ENCODE measurements at regions not wholly inside any gene's neighbourhood (a gene's known extent, or its start where the extent isn't known, plus 50 kb on each side); places are given as distances from the start of the nearest gene placed in this dataset.

DNA sequence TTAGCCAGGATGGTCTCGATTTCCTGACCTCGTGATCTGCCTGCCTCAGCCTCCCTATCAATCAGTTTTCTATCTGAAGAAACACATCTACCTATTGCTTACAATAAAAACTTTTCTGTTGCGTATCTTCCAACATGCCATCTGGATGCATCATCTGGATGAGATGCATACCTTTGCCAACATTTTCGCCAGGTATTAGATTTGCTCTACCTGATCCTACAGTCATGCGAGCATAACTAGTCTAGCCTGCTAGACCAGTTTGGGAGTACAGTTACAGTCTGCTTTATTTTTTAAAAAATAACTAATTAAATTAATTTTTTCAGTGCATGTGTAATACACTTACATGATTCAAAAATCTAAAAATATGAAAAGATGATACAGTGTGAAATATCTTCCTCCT is 334.0 kb upstream of the MEX3C start:
- RAD21 ChIA-PET (ENCODE audit: unreplicated experiment) = no interaction called here
- in situ Hi-C loops (cut with MboI) = no loop called here
- H3K9me3 ChIP-seq (replicated peaks; ENCODE audit: control insufficient read depth, insufficient read depth, low read length) = no peaks in the 10 kb centered on the region
- DNase-seq (ENCODE audit: low read depth, low spot score) = no peak
- BruUV-seq (replicated peaks) = no TSS peak
- SMC1A ChIA-PET (ENCODE audit: uncharacterized antibody, unreplicated experiment) = no interaction called here
- FAIRE-seq = no peak
- no peak for ATAC-seq
- no peaks in the 10 kb centered on the region for H3K27me3 ChIP-seq (replicated peaks in 1 of 2; ENCODE audit: control insufficient read depth in 2 of 2, insufficient read depth in 2 of 2, low read length in 1 of 2)
- H3K4me2 ChIP-seq (ENCODE audit: control insufficient read depth, insufficient read depth) = no peak overlapping the region
- intact Hi-C loops (cut with micrococcal nuclease; ENCODE audit: unreplicated experiment) = no loop called here
- H3K36me3 ChIP-seq (ENCODE audit: control insufficient read depth in 2 of 2, insufficient read depth in 2 of 2, low read length in 1 of 2) = no peaks in the 10 kb centered on the region
- H3K9ac ChIP-seq (ENCODE audit: control insufficient read depth, insufficient read depth, low read length) = no peak overlapping the region
- H2AFZ ChIP-seq (ENCODE audit: control insufficient read depth, low read depth, low read length) = no peak overlapping the region
- CTCF ChIA-PET = no interaction called here
- TF ChIP-seq ESRRA (IDR thresholded peaks at IDR 0.05; ENCODE audit: low read length) (no peak), SIN3A (IDR thresholded peaks at IDR 0.05; ENCODE audit: low read depth, low read length) (no peak)
- TF ChIP-seq, protein P1, sequence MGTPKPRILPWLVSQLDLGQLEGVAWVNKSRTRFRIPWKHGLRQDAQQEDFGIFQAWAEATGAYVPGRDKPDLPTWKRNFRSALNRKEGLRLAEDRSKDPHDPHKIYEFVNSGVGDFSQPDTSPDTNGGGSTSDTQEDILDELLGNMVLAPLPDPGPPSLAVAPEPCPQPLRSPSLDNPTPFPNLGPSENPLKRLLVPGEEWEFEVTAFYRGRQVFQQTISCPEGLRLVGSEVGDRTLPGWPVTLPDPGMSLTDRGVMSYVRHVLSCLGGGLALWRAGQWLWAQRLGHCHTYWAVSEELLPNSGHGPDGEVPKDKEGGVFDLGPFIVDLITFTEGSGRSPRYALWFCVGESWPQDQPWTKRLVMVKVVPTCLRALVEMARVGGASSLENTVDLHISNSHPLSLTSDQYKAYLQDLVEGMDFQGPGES (IDR thresholded peaks at IDR 0.05) = no peak
- H4K20me1 ChIP-seq (ENCODE audit: control insufficient read depth, insufficient read depth) = no peaks in the 10 kb centered on the region
- no peaks in the 10 kb centered on the region for H3K79me2 ChIP-seq (ENCODE audit: control insufficient read depth, insufficient read depth, low read length)
- H3K4me1 ChIP-seq (ENCODE audit: control insufficient read depth, insufficient read depth, low read length) = no peaks in the 10 kb centered on the region
- 45% methylated on average over 5 of the region's 5 CpGs for WGBS (ENCODE audit: insufficient coverage, insufficient replicate concordance, low lambda C conversion rate, missing lambda C conversion rate)
- no peak overlapping the region for H3K27ac ChIP-seq (ENCODE audit: control insufficient read depth, insufficient read depth)
- no peak overlapping the region for H3K4me3 ChIP-seq
- POLR2A ChIA-PET = no interaction called here

DNA sequence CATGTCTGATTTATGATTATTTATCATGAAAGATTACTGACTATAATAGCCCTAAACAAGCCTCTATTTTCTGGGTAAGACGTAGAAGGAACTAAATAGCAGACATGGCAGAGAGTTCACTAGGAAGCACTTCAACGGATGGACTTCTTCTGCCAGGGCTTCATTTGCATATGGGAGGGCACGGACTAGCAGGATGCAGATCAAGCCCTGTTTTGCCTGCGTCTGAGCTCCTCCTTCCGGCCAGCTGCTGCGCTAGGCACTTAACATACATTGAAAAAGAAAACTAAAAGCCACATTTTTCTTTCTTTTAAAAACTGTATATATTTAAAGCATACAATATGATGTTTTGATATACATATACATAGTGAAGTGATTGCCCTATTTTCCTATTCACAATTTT is 340.0 kb upstream of the MEX3C start:
- no peak overlapping the region for H3K27ac ChIP-seq (ENCODE audit: control insufficient read depth, insufficient read depth)
- H3K4me2 ChIP-seq (ENCODE audit: control insufficient read depth, insufficient read depth) = no peak overlapping the region
- 11% methylated on average over 6 of the region's 6 CpGs for WGBS (ENCODE audit: insufficient coverage, insufficient replicate concordance, low lambda C conversion rate, missing lambda C conversion rate)
- no peaks in the 10 kb centered on the region for H3K9me3 ChIP-seq (replicated peaks; ENCODE audit: control insufficient read depth, insufficient read depth, low read length)
- H3K27me3 ChIP-seq (replicated peaks in 1 of 2; ENCODE audit: control insufficient read depth in 2 of 2, insufficient read depth in 2 of 2, low read length in 1 of 2) = no peaks in the 10 kb centered on the region
- H3K4me3 ChIP-seq = no peak overlapping the region
- H2AFZ ChIP-seq (ENCODE audit: control insufficient read depth, low read depth, low read length) = no peak overlapping the region
- H3K9ac ChIP-seq (ENCODE audit: control insufficient read depth, insufficient read depth, low read length) = no peak overlapping the region
- in situ Hi-C loops (cut with MboI) = no loop called here
- H4K20me1 ChIP-seq (ENCODE audit: control insufficient read depth, insufficient read depth) = no peaks in the 10 kb centered on the region
- intact Hi-C loops (cut with micrococcal nuclease; ENCODE audit: unreplicated experiment) = no loop called here
- no TSS peak for BruUV-seq (replicated peaks)
- ChIA-PET SMC1A (ENCODE audit: uncharacterized antibody, unreplicated experiment) (interaction anchor here (0.9 kb wide), 1 partner anchor 27 kb away, joined by 3 read pairs; no protein-coding TSS in a partner anchor), CTCF (interaction anchor here (1.0 kb wide), 1 partner anchor 426 kb away, joined by 3 read pairs; no protein-coding TSS in a partner anchor), RAD21 (ENCODE audit: unreplicated experiment) (no interaction called here), POLR2A (interaction anchor here (0.6 kb wide), 1 partner anchor 12 kb away, joined by 5 read pairs; no protein-coding TSS in a partner anchor)
- TF ChIP-seq FOS (IDR thresholded peaks at IDR 0.05; ENCODE audit: borderline replicate concordance, extremely low read depth, insufficient read length) (no peak), RAD21 (IDR thresholded peaks at IDR 0.05; ENCODE audit: insufficient read depth, low read depth, low read length) (peak; percentile 52), POU2F2 (IDR thresholded peaks at IDR 0.05; ENCODE audit: borderline replicate concordance, low read depth, low read length) (peak; percentile 65; the same call in 2 of the 3 replicates), SMC3 (IDR thresholded peaks at IDR 0.05; ENCODE audit: borderline replicate concordance, low read length) (no peak), RAD51 (IDR thresholded peaks at IDR 0.05) (no peak)
- TF ChIP-seq, protein P2, sequence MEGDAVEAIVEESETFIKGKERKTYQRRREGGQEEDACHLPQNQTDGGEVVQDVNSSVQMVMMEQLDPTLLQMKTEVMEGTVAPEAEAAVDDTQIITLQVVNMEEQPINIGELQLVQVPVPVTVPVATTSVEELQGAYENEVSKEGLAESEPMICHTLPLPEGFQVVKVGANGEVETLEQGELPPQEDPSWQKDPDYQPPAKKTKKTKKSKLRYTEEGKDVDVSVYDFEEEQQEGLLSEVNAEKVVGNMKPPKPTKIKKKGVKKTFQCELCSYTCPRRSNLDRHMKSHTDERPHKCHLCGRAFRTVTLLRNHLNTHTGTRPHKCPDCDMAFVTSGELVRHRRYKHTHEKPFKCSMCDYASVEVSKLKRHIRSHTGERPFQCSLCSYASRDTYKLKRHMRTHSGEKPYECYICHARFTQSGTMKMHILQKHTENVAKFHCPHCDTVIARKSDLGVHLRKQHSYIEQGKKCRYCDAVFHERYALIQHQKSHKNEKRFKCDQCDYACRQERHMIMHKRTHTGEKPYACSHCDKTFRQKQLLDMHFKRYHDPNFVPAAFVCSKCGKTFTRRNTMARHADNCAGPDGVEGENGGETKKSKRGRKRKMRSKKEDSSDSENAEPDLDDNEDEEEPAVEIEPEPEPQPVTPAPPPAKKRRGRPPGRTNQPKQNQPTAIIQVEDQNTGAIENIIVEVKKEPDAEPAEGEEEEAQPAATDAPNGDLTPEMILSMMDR (IDR thresholded peaks at IDR 0.05 in 2 of 3, conservative IDR thresholded peaks at IDR 0.05 in 1 of 3; ENCODE audit: control insufficient read depth in 2 of 3, extremely low read depth in 1 of 3, insufficient read depth in 1 of 3, low read depth in 3 of 3, low read length in 3 of 3) = peak in 2 of 3 experiments; percentile 9 to 27; a peak in 3 of 6 replicates
- TF ChIP-seq, protein P3, sequence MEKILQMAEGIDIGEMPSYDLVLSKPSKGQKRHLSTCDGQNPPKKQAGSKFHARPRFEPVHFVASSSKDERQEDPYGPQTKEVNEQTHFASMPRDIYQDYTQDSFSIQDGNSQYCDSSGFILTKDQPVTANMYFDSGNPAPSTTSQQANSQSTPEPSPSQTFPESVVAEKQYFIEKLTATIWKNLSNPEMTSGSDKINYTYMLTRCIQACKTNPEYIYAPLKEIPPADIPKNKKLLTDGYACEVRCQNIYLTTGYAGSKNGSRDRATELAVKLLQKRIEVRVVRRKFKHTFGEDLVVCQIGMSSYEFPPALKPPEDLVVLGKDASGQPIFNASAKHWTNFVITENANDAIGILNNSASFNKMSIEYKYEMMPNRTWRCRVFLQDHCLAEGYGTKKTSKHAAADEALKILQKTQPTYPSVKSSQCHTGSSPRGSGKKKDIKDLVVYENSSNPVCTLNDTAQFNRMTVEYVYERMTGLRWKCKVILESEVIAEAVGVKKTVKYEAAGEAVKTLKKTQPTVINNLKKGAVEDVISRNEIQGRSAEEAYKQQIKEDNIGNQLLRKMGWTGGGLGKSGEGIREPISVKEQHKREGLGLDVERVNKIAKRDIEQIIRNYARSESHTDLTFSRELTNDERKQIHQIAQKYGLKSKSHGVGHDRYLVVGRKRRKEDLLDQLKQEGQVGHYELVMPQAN (conservative IDR thresholded peaks at IDR 0.05) = no peak
- no peaks in the 10 kb centered on the region for H3K36me3 ChIP-seq (ENCODE audit: control insufficient read depth in 2 of 2, insufficient read depth in 2 of 2, low read length in 1 of 2)
- H3K4me1 ChIP-seq (ENCODE audit: control insufficient read depth, insufficient read depth, low read length) = no peaks in the 10 kb centered on the region
- FAIRE-seq (no peak), ATAC-seq (peak; percentile 75), DNase-seq (ENCODE audit: low read depth, low spot score) (peak; percentile 2)
- no peaks in the 10 kb centered on the region for H3K79me2 ChIP-seq (ENCODE audit: control insufficient read depth, insufficient read depth, low read length)

All from GM12878 (cell line).